ENCODE measurements at regions not wholly inside any gene's neighbourhood (a gene's known extent, or its start where the extent isn't known, plus 50 kb on each side); places are given as distances from the start of the nearest gene placed in this dataset.

DNA sequence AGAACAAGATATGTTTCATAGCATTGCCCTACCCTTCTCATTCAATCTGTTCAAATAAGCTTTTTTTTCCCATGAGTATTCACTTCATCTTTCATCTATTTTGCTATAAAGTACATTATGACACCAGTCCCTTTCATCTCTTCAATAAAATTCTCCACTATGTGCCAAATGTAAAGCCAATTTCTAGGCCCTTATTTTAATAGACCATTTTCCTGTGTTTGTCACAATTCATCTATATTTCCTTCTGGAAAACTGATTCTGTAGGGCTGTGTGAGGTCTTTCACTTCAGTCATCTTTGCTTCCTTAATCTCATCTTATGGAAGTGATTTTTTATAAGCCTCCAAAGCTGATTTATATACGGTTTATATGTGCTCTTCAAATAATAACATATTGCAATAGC, 992.4 kb upstream of the EYS start:
- no peak for TF ChIP-seq CTCF (conservative IDR thresholded peaks at IDR 0.05; ENCODE audit: low read depth, low read length)
- no peak for TF ChIP-seq EZH2 (IDR thresholded peaks at IDR 0.05; ENCODE audit: borderline replicate concordance, low read depth, low read length, poor library complexity, severe bottlenecking)

Measured in A673 (cell line).